Neural progenitor cell (in vitro differentiated cells): ENCODE measurements at regions not wholly inside any gene's neighbourhood (a gene's known extent, or its start where the extent isn't known, plus 50 kb on each side); places are given as distances from the start of the nearest gene placed in this dataset.

Source experiments
- CTCF ChIP-seq: fragments of 200-600 bp; sonication (generic); IDR thresholded peaks from 2 replicates; pipeline ENCODE4 v1.5.1; 2017; ENCODE audit warnings: antibody characterized with exemption, mild to moderate bottlenecking
- EZH2 ChIP-seq: fragments of 200-600 bp; sonication (generic); IDR thresholded peaks from 2 replicates; pipeline ENCODE4 v1.6.1; 2017; ENCODE audit warnings: antibody characterized with exemption, mild to moderate bottlenecking, moderate library complexity
- EZH2phosphoT487 ChIP-seq: fragments of 200-600 bp; sonication (generic); IDR thresholded peaks from 2 replicates; pipeline ENCODE4 v1.6.1; 2017; ENCODE audit warnings: antibody characterized with exemption

- TF ChIP-seq CTCF, result no peak
- TF ChIP-seq EZH2, result no peak
- TF ChIP-seq EZH2phosphoT487, result no peak
These were observed 593.1 kb upstream of the PLXNA2 start for GRCh38 chr1:208837242-208837641.
